CD4-positive, CD25-positive, alpha-beta regulatory T cell (primary cell): ENCODE measurements at regions not wholly inside any gene's neighbourhood (a gene's known extent, or its start where the extent isn't known, plus 50 kb on each side); places are given as distances from the start of the nearest gene placed in this dataset.
"Not testable (repeated sequence)": the region's sequence is repeated elsewhere in the genome, so short reads cannot be mapped to it uniquely, and the experiment has no call there.

Experiments
- ATAC-seq, 2 donors: fragments of 150-1000 bp; cut with Tn5 transposase; one replicate each; pipeline ENCODE4 v1.10.0; 2021; ENCODE audit warnings: low read depth in 2 of 2, moderate number of reproducible peaks in 2 of 2, moderate library complexity in 1 of 2
- DNase-seq, 3 donors: peaks; one replicate each; pipeline versions ENCODE4 v3.0.0 to v3.0.0-alpha.2; 2012 to 2022; ENCODE audit warnings: mixed read lengths in 1 of 3
- H3K27ac ChIP-seq: one replicate; pipeline ENCODE4 v1.7.0; 2013; ENCODE audit warnings: mild to moderate bottlenecking, low read length; ENCODE audit not compliant: insufficient read depth, poor library complexity, severe bottlenecking
- H3K27me3 ChIP-seq: one replicate; pipeline ENCODE4 v1.7.0; 2013; ENCODE audit warnings: low read length; ENCODE audit not compliant: control insufficient read depth, insufficient read depth
- H3K36me3 ChIP-seq: one replicate; pipeline ENCODE4 v1.7.0; 2013; ENCODE audit warnings: mild to moderate bottlenecking, low read length, moderate library complexity; ENCODE audit not compliant: control insufficient read depth, insufficient read depth
- H3K4me1 ChIP-seq: 2 replicates; pipeline ENCODE4 v1.7.0; 2013; ENCODE audit warnings: mild to moderate bottlenecking, low read length; ENCODE audit not compliant: insufficient read depth, control insufficient read depth, poor library complexity, severe bottlenecking
- H3K4me3 ChIP-seq: one replicate; pipeline ENCODE4 v1.7.0; 2013; ENCODE audit warnings: low read depth, mild to moderate bottlenecking, low read length, moderate library complexity
- H3K9me3 ChIP-seq, 2 experiments: 1 replicate in 1 of 2; 2 replicates in 1 of 2; pipeline ENCODE4 v1.7.0; 2013; ENCODE audit warnings: low read length in 2 of 2, mild to moderate bottlenecking in 1 of 2, moderate library complexity in 1 of 2; ENCODE audit not compliant: control insufficient read depth in 2 of 2
- H3K27ac Mint-ChIP-seq, 3 donors: one replicate each; pipeline ENCODE4 v1.8.0; 2020 to 2022; ENCODE audit warnings: mild to moderate bottlenecking in 3 of 3, mixed read lengths in 3 of 3, moderate library complexity in 2 of 3
- H3K27me3 Mint-ChIP-seq: one replicate; pipeline ENCODE4 v1.8.0; 2022; ENCODE audit warnings: mild to moderate bottlenecking, mixed read lengths
- H3K36me3 Mint-ChIP-seq: one replicate; pipeline ENCODE4 v1.8.0; 2020; ENCODE audit warnings: mixed read lengths
- H3K4me1 Mint-ChIP-seq, 4 donors: one replicate each; pipeline ENCODE4 v1.8.0; 2020 to 2022; ENCODE audit warnings: mixed read lengths in 4 of 4, mild to moderate bottlenecking in 1 of 4
- H3K4me3 Mint-ChIP-seq, 4 donors: one replicate each; pipeline ENCODE4 v1.8.0; 2020 to 2022; ENCODE audit warnings: mild to moderate bottlenecking in 4 of 4, mixed read lengths in 4 of 4, moderate library complexity in 3 of 4
- H3K9me3 Mint-ChIP-seq, 7 donors: one replicate each; pipeline ENCODE4 v1.8.0; 2020 to 2022; ENCODE audit warnings: mixed read lengths in 7 of 7, mild to moderate bottlenecking in 3 of 7, moderate library complexity in 2 of 7

DNA sequence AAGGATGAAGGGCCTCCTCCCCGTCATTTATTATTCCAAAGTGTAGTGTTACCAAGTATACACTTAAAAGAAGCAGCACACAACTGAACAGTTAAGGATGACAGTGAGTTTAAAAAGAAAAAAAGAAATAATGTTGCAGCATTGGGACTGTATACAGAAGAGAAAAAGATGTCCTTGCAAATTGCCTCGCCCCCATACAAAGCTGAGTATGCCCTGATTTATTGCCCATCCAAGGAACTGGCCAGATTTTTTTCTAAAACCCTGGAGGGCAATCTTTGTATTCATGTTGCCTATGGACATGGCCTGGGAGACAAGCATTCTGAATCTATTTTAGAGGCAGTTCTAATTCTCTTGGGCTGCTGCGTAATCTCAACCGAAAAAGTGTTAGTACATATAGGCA is 182.7 kb upstream of the NR4A3 start:
- no peak overlapping the region for H3K4me3 ChIP-seq
- peaks cover 2% of the 10 kb centered on the region for H3K27me3 ChIP-seq
- no peaks in the 10 kb centered on the region for H3K36me3 Mint-ChIP-seq
- H3K27me3 Mint-ChIP-seq: peaks cover 22% of the 10 kb centered on the region
- no peak overlapping the region for H3K4me3 Mint-ChIP-seq
- H3K9me3 ChIP-seq: no peaks in the 10 kb centered on the region
- no peaks in the 10 kb centered on the region for H3K36me3 ChIP-seq
- no peak for ATAC-seq
- no peak overlapping the region for H3K27ac ChIP-seq
- no peak for DNase-seq
- no peaks in the 10 kb centered on the region for H3K4me1 Mint-ChIP-seq
- H3K27ac Mint-ChIP-seq: no peak overlapping the region
- H3K9me3 Mint-ChIP-seq: peaks cover 0 to 3% (median 0%) of the 10 kb centered on the region in 7 donors
- H3K4me1 ChIP-seq: no peaks in the 10 kb centered on the region

DNA sequence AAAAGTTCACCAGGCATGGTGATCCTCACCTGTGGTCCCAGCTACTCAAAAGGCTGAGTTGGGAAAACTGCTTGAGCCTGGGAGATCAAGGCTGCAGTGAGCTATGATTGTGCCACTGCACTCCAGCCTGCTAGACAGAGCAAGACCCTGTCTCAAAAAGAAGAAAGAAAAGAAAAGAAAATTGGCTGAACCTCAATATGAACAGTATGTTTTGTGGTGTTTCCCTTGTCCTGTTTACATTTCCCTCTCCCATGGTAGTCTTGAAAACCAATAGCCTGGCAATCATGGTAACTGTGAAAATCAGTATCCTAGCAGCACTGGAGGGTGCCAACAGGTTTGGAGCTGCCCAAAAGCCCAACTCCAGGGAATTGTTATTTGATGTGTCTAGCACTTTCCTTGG is 174.1 kb upstream of the NR4A3 start:
- no peak for DNase-seq
- no peaks in the 10 kb centered on the region for H3K4me1 ChIP-seq
- H3K36me3 ChIP-seq: no peaks in the 10 kb centered on the region
- Mint-ChIP-seq H3K9me3 (peaks cover 0 to 14% (median 2%) of the 10 kb centered on the region in 7 donors), H3K4me1 (no peaks in the 10 kb centered on the region), H3K36me3 (no peaks in the 10 kb centered on the region), H3K4me3 (no peak overlapping the region), H3K27ac (no peak overlapping the region), H3K27me3 (peaks cover 20% of the 10 kb centered on the region)
- no peak overlapping the region for H3K27ac ChIP-seq
- no peaks in the 10 kb centered on the region for H3K27me3 ChIP-seq
- no peak for ATAC-seq
- H3K4me3 ChIP-seq: no peak overlapping the region
- no peaks in the 10 kb centered on the region for H3K9me3 ChIP-seq

DNA sequence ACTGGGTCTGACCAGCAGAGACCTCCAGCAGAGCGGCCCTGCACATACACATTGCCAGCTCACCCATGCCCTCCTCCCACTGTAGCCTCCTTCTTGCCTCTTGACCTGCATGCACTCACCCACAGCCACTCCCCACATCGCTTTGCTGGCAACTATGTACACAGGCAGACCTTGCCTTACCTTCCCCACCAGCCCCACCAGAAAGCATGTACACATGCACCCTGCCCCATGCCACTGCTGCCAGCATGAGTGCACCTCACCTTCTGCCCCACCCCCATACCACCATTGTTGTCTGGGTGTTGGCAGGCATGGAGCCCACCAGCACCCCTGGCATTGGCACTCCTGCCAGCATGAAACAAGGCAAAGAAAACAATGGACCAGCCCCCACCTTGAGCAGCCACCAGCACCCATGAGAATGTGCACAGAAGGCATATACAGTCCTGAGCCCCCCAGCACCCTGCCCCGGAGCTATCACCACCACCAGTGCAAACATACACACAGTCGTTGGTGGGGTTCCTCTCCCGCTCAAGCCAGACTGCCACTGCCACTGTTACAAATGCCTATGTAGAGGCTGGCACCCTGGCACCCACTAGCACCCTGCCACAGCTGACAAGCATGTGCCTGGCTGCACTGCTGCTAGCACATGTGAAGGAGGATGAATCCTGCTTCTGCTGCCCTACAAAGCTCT is 171.4 kb upstream of the NR4A3 start:
- DNase-seq (no peak), ATAC-seq (no peak)
- Mint-ChIP-seq H3K27ac (no peak overlapping the region), H3K36me3 (no peaks in the 10 kb centered on the region), H3K4me1 (no peaks in the 10 kb centered on the region), H3K4me3 (no peak overlapping the region), H3K9me3 (peaks cover 0 to 30% (median 4%) of the 10 kb centered on the region in 7 donors), H3K27me3 (peaks cover 32% of the 10 kb centered on the region)
- no peak overlapping the region for H3K27ac ChIP-seq
- no peaks in the 10 kb centered on the region for H3K9me3 ChIP-seq
- no peaks in the 10 kb centered on the region for H3K4me1 ChIP-seq
- H3K36me3 ChIP-seq: no peaks in the 10 kb centered on the region
- H3K27me3 ChIP-seq: no peaks in the 10 kb centered on the region
- H3K4me3 ChIP-seq: no peak overlapping the region

DNA sequence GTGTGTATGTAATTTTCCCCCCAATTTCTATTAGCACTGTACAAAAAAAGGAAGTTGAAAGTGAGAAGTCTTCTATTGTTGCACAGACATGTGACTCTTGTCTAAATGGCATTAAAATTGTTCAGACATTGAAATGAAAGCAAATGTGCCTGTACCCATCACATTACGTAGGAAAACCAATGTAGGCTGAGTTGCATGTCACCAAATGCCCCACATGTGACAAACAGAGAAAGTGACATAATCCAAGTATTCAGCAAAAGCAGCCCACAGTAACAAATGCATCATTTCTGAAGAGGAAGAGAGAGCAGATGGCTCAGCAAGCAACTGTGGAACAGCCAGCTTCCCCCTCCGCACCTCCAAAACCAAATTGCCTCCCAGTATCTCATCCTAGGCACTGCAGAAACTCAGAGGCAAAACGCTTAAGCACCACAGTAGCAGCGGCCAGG is 161.5 kb upstream of the NR4A3 start:
- Mint-ChIP-seq H3K9me3 (peaks cover 0 to 3% (median 0%) of the 10 kb centered on the region in 7 donors), H3K4me1 (no peaks in the 10 kb centered on the region), H3K27ac (no peak overlapping the region), H3K36me3 (no peaks in the 10 kb centered on the region), H3K4me3 (no peak overlapping the region), H3K27me3 (peaks cover 28% of the 10 kb centered on the region)
- no peaks in the 10 kb centered on the region for H3K36me3 ChIP-seq
- H3K4me3 ChIP-seq: no peak overlapping the region
- H3K4me1 ChIP-seq: no peaks in the 10 kb centered on the region
- H3K27ac ChIP-seq: no peak overlapping the region
- DNase-seq (no peak), ATAC-seq (peak; percentile 40 to 42)
- no peaks in the 10 kb centered on the region for H3K9me3 ChIP-seq
- peaks cover 7% of the 10 kb centered on the region for H3K27me3 ChIP-seq

DNA sequence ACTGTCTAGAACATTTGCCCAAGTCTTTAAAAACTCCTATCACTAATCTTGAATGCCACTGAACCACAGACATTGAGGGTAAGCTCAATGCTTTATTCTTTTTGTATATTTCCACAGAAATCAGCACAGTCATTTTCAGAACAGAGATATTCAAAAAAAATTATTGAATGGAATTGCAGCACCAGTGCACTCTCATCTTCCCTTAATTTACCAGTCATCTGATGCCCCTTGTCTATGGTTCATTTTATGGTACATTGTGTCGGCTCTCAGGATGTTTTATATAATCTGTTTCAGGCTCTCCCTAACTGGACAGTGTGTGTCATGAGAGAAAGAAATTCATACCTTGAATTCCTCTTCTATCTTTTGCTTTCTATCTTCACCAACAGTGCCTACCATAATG is 158.4 kb upstream of the NR4A3 start:
- Histone ChIP-seq H3K9me3 (no peaks in the 10 kb centered on the region), H3K27me3 (peaks cover 7% of the 10 kb centered on the region), H3K4me3 (no peak overlapping the region), H3K4me1 (no peaks in the 10 kb centered on the region), H3K27ac (no peak overlapping the region), H3K36me3 (no peaks in the 10 kb centered on the region)
- Mint-ChIP-seq H3K27me3 (peaks cover 26% of the 10 kb centered on the region), H3K4me1 (peaks cover 0 to 3% (median 1%) of the 10 kb centered on the region in 4 donors), H3K4me3 (no peak overlapping the region), H3K9me3 (peaks cover 0 to 3% (median 0%) of the 10 kb centered on the region in 7 donors), H3K27ac (no peak overlapping the region), H3K36me3 (no peaks in the 10 kb centered on the region)
- DNase-seq (no peak), ATAC-seq (no peak)

DNA sequence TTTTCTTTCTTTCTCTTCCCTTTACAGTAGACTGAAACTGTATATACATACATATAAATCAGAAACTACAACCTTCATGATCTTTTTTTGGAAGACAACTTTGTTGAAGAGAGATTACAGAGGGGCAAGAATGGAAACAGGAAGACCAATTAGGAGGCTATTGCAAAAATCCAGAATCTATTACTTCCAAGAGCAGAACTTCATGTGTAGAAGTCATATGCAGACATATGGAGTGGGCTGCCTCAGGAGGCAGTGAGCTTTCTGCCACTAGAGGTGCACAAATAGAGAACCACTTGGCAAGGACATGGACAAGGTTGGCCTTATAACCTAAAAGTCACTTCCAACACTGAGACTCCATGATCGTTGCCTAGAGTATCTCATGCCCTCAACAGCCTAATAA is 157.8 kb upstream of the NR4A3 start:
- peaks cover 0 to 3% (median 1%) of the 10 kb centered on the region in 4 donors for H3K4me1 Mint-ChIP-seq
- no peak for DNase-seq
- H3K27ac ChIP-seq: no peak overlapping the region
- H3K27ac Mint-ChIP-seq: no peak overlapping the region
- peaks cover 7% of the 10 kb centered on the region for H3K27me3 ChIP-seq
- H3K27me3 Mint-ChIP-seq: peaks cover 24% of the 10 kb centered on the region
- H3K4me3 Mint-ChIP-seq: no peak overlapping the region
- H3K36me3 ChIP-seq: no peaks in the 10 kb centered on the region
- H3K4me3 ChIP-seq: no peak overlapping the region
- H3K4me1 ChIP-seq: no peaks in the 10 kb centered on the region
- no peaks in the 10 kb centered on the region for H3K36me3 Mint-ChIP-seq
- H3K9me3 ChIP-seq: no peaks in the 10 kb centered on the region
- H3K9me3 Mint-ChIP-seq: peaks cover 0 to 3% (median 0%) of the 10 kb centered on the region in 7 donors
- no peak for ATAC-seq

DNA sequence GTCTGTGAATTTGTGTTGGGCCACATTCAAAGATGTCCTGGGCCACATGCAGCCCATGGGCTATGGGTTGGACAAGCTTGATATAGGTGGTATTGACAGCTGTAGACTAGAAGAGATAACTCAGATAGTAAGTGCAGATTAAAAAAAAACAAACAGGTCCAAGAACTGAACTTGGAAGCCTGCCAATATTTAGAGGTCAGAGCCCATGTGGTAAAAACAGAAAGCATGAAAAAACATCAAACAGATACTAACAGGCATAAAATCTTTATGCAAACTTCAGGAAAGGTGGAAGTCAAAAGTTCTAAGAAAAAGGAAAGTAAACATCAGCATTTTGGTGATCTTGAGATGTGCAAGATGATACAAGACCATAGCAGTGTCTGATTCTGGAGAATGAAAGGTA is 155.1 kb upstream of the NR4A3 start:
- H3K4me1 Mint-ChIP-seq: peaks cover 0 to 3% (median 1%) of the 10 kb centered on the region in 4 donors
- ATAC-seq (no peak), DNase-seq (peak in 1 of 3 donors; percentile 7)
- Histone ChIP-seq H3K36me3 (no peaks in the 10 kb centered on the region), H3K4me1 (no peaks in the 10 kb centered on the region), H3K27me3 (peaks cover 7% of the 10 kb centered on the region), H3K27ac (no peak overlapping the region), H3K9me3 (no peaks in the 10 kb centered on the region), H3K4me3 (no peak overlapping the region)
- no peak overlapping the region for H3K27ac Mint-ChIP-seq
- no peaks in the 10 kb centered on the region for H3K36me3 Mint-ChIP-seq
- no peak overlapping the region for H3K4me3 Mint-ChIP-seq
- H3K9me3 Mint-ChIP-seq: peaks cover 0 to 3% (median 0%) of the 10 kb centered on the region in 7 donors
- peaks cover 17% of the 10 kb centered on the region for H3K27me3 Mint-ChIP-seq

DNA sequence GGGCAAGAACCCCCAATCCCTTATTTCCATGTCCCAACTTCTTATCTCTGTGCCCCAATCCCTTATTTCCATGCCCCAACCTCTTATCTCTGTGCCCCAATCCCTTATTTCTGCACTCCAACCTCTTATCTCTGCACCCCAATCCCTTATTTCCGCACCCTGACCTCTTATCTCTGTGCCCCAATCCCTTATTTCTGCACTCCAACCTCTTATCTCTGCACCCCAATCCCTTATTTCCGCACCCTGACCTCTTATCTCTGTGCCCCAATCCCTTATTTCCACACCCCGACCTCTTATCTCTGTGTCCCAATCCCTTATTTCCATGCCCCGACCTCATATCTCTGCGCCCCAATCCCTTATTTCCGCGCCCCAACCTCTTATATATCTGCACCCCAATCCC is 150.8 kb upstream of the NR4A3 start:
- not testable (repeated sequence) for H3K36me3 ChIP-seq, H3K27me3 Mint-ChIP-seq, H3K27me3 ChIP-seq, ATAC-seq, H3K4me1 ChIP-seq, H3K4me3 Mint-ChIP-seq, H3K27ac ChIP-seq, H3K4me3 ChIP-seq, H3K4me1 Mint-ChIP-seq, H3K9me3 Mint-ChIP-seq, H3K9me3 ChIP-seq, H3K27ac Mint-ChIP-seq, H3K36me3 Mint-ChIP-seq, DNase-seq
